ENCODE measurements at regions not wholly inside any gene's neighbourhood (a gene's known extent, or its start where the extent isn't known, plus 50 kb on each side); places are given as distances from the start of the nearest gene placed in this dataset.
"Not testable (repeated sequence)": the region's sequence is repeated elsewhere in the genome, so short reads cannot be mapped to it uniquely, and the experiment has no call there.

DNA sequence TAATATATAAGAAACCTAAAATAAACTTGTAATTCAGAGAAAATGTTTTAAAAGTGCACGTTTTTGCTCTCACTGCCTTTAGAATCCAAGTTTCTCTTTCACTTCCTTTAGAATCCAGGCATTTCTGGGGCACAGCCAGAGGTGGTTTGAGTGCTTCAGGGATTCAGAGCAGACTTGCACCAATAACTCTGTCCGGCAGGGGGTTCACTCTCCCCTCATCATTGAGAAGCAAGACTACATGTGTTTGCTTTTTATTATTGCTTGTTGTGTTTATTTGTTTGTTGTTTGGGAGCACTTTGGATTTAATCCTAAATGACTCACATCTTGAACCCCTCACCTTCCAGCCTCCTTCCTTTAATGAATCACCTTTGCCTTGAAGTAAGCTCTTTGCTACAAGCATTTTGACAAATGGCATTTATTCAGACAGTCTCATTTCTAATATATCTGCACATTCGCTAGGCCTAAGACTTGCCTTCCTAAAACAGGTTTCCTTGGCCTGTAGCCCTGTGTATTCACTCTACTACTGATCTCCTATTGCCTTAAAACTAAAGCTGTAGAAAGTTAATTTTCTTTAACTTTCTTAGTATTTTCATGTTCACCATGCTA is 233.5 kb upstream of the ATP5MC3 start:
- DNase-seq (ENCODE audit: low spot score): peak; percentile 30

DNA sequence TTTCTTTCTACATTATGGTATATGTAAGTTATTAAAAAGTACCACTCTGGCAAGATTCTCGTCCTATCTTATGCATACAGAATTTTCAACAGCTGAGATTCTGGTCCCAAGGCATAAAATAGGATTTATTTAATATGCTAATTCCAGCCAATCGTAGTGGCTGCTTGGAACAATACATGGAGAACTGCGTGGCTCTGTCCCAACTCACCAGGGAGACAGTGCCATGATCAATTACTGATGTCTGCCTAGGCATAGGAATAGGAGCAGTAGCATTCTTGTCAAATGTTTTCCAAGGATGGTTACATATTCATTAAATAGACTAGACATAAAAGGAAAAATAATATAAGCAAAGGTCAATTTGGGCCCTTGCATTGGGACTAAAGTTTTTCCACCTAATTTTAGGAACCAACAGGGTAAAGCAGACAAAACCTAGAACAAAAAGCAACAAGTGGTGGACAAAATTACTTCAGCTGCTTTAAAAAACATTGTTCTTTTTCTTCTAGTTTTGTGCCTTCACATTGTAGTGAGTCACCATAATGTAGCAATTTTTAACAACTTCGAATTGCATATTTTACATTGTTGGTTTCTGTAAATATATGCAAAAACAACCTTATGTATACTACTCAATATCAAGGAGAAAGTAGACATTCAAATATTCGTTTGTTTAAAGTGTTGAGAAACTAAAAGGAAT is 232.8 kb upstream of the ATP5MC3 start:
- no peak for DNase-seq (ENCODE audit: low spot score)

GRCh38 chr2:175410941-175411340 is 229.4 kb upstream of the ATP5MC3 start:
- not testable (repeated sequence) for DNase-seq (ENCODE audit: low spot score)

GRCh38 chr2:175404839-175405238 is 223.3 kb upstream of the ATP5MC3 start:
- no peak for DNase-seq (ENCODE audit: low spot score)

DNA sequence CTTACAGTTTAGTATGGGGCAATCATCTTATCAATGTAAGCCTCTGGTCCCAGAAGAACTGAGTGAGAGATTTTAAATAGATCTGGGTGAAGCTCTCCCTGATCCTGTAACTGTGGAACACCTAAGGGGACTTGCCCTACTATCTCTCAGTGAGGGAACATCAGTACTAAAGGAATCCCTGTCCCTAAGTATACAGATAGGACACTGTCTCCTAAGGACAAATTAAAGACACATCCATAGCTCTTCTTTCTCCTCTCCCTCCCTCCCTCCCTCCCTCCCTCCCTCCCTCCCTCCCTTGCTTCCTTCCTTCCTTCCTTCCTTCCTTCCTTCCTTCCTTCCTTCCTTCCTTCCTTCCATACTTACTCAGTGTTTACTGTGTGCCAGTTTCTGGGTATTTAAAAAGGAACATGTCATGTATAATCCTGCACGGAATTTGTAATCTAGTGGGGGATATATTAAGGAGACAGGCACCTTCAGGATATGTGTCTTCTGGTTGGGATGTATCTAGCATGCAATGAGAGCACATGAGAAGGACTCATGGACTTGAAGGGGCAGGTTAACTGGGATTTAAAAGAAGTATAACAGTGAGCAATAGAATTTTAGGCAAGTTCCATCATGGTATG is 222.2 kb upstream of the ATP5MC3 start:
- DNase-seq (ENCODE audit: low spot score): no peak

DNA sequence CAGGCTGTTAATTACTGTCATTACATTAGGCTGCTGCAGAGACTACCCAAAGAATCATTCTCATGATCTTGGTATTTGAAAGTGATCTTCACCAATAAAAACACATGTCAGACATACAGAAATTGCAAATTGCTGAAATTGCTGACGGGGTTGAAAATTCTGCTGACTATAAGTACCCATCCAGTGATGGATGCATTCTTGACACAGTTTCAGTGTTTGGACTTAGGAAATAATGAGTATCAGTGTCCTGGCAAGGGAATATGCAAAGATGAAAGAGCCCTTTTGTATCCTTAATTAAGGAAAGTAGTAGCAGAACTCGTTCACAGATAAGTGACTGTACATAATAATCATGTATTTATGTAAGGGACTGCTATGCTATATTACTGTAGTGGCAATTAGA is 221.1 kb upstream of the ATP5MC3 start:
- DNase-seq (ENCODE audit: low spot score): no peak

DNA sequence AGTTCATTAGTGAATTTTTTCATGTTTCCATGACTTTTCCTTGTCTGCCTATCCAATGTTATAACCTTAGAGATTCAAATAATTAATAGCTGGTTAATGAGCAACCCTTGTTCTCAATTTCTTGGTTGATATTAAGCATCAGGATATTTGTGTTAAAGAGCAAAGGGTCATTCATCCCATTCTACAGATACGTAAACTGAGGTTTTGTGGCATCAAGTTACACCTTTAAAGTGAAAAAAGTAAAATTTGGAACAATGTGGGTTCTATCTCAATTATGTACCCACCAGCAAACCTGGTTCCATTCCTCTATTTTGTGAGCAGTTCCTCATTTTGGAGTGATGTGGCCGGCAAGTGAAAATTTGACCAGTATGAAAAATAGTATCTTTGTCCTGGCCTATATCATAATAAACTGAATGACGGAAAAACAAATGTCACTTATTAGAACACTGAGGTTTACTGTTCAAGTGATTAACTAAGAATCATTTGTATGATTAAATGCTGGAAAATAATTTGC is 220.5 kb upstream of the ATP5MC3 start:
- DNase-seq (ENCODE audit: low spot score): no peak

- no peak for DNase-seq (ENCODE audit: low spot score)
These were observed 219.5 kb upstream of the ATP5MC3 start for GRCh38 chr2:175400975-175401374.

GRCh38 chr2:175399326-175399725 is 217.8 kb upstream of the ATP5MC3 start:
- no peak for DNase-seq (ENCODE audit: low spot score)

DNA sequence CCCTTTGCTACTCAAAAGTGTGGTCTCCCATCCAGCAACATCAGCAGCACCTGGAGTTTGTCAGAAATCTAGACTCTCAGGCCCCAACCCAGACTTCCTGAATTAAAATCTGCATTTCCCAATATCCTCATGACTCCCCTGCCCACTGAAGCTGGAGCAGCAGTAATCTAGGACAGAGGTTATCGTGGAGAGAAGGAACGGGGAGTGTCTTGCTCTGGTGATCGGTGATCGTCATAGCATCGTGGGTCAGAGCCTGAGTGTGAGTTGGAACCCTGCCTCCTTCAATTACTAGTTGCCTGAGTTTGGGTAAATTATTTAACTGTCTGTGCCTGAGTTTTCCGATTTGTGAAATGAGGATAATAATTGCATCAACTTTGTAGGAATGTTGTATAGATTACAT is 217.3 kb upstream of the ATP5MC3 start:
- DNase-seq (ENCODE audit: low spot score): no peak

DNA sequence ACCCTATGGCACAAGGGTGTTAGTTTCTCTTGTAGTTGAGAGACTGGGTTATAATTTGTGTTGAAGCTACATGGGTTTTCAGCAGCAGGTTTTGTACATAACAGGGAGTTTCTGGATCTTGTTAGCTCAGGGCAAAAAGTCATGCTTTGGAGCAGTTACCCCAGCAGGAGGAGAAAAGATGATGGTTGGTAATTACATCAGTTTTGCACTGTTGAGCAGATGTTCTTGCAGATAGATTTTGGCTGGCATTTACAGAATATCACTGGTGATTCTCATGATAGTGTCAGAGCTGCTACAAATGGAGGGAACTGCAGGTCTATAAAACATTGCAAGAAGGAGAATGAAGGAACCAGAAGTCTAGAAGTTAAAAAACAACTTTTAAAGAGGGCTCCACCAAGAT is 215.2 kb upstream of the ATP5MC3 start:
- DNase-seq (ENCODE audit: low spot score): no peak

GRCh38 chr2:175393851-175394250 is 212.3 kb upstream of the ATP5MC3 start:
- DNase-seq (ENCODE audit: low spot score): no peak

- no peak for DNase-seq (ENCODE audit: low spot score)
These were observed 201.8 kb upstream of the ATP5MC3 start for GRCh38 chr2:175383286-175383685.

GRCh38 chr2:175373729-175374128 is 192.2 kb upstream of the ATP5MC3 start:
- no peak for DNase-seq (ENCODE audit: low spot score)

GRCh38 chr2:175372704-175373701 is 191.5 kb upstream of the ATP5MC3 start:
- DNase-seq (ENCODE audit: low spot score): no peak

- no peak for DNase-seq (ENCODE audit: low spot score)
These were observed 189.9 kb upstream of the ATP5MC3 start for GRCh38 chr2:175371378-175371777.

DNA sequence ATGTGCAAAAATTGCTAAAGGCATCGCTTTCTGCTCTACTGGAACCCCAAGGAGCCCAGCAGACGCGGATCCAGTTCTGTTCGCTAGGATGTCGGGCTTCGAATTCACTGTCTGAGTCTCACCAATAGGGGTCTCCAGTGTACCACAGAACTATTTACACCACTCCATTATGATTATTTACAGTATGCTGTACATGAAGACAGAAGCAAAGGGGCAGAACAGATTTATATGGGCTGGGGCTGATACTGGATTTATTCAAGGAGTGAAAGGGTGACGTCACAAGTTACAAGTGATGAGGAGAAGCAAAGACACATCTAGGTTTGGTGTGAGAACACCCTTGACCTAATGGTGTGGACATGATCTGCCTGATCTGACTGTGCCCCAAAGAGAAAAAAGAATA is 185.3 kb upstream of the ATP5MC3 start:
- peak; percentile 54 for DNase-seq (ENCODE audit: low spot score)

DNA sequence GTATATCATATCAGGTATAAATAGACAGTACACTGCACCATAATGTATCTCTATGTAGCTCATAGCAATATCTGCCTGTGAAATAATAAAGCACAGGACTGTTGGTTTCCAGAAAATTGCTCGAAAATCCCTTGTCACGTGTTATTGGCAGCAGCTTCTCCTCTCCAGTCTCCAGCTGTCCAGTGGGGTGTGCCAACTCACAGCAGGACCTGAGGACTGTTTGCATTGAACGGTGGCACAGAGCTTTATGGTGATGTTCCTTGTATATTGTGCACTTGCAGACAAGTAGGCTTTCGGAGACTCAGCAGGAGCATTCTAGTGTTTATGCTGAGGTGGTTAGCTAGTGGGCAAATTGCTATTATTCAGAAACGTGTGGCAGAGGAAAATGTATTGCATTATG is 182.2 kb upstream of the ATP5MC3 start:
- no peak for DNase-seq (ENCODE audit: low spot score)

GRCh38 chr2:175362331-175362730 is 180.8 kb upstream of the ATP5MC3 start:
- no peak for DNase-seq (ENCODE audit: low spot score)

DNA sequence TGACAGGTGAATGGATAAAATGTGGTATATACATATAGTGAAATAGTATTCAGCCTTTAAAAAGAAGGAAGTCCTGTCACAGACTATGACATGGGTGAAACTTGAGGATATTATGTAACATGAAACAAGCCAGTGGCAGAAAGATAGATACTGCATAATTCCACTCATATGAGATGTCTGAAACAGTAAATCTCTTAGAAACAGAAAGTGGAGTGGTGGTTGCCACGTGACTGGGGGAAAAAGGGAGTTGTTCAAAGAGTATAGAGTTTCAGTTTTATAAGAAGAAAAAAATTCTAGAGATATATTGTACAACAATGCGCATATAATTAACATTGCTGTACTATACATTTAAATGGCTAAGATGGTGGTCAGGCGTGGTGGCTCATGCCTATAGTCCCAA is 178.2 kb upstream of the ATP5MC3 start:
- DNase-seq (ENCODE audit: low spot score): no peak

GRCh38 chr2:175356901-175357300 is 175.4 kb upstream of the ATP5MC3 start:
- no peak for DNase-seq (ENCODE audit: low spot score)

- peak; percentile 2 for DNase-seq (ENCODE audit: low spot score)
These were observed 173.7 kb upstream of the ATP5MC3 start for GRCh38 chr2:175355246-175355645.
